ENCODE measurements at regions not wholly inside any gene's neighbourhood (a gene's known extent, or its start where the extent isn't known, plus 50 kb on each side); places are given as distances from the start of the nearest gene placed in this dataset.

- no CpG with 5 or more reads among the region's 1 CpG for WGBS (ENCODE audit: insufficient coverage)
- no peak for ATAC-seq
- Histone ChIP-seq H3K4me3 (ENCODE audit: low read length) (no peak overlapping the region), H3K9me3 (ENCODE audit: control insufficient read depth, insufficient read depth, low read length) (no peaks in the 10 kb centered on the region), H3K4me1 (ENCODE audit: control insufficient read depth, insufficient read depth, low read length) (no peaks in the 10 kb centered on the region), H3K27me3 (ENCODE audit: control insufficient read depth, insufficient read depth, low read length) (no peaks in the 10 kb centered on the region), H3K36me3 (ENCODE audit: control insufficient read depth, insufficient read depth, low read length) (no peaks in the 10 kb centered on the region), H3K27ac (ENCODE audit: low read length) (no peak overlapping the region)
- peaks cover 0 to 5% of the 10 kb centered on the region in 2 donors for H3K27me3 Mint-ChIP-seq (ENCODE audit: low read depth in 2 of 2)
- no peak overlapping the region for H3K4me3 Mint-ChIP-seq
- no peaks in the 10 kb centered on the region for H3K36me3 Mint-ChIP-seq
- H3K9me3 Mint-ChIP-seq = peaks cover 0 to 2% of the 10 kb centered on the region in 2 donors
- no peak for DNase-seq
- H3K27ac Mint-ChIP-seq = no peak overlapping the region
- H3K4me1 Mint-ChIP-seq = no peaks in the 10 kb centered on the region
- no peak for TF ChIP-seq CTCF (IDR thresholded peaks at IDR 0.05)
- intact Hi-C loops (cut with micrococcal nuclease) = no loop called here
Measured at GRCh38 chr20:41923624-41924023, 305.4 kb upstream of the CHD6 start.

- no peak for DNase-seq
- Histone ChIP-seq H3K27ac (ENCODE audit: low read length) (no peak overlapping the region), H3K4me3 (ENCODE audit: low read length) (no peak overlapping the region), H3K36me3 (ENCODE audit: control insufficient read depth, insufficient read depth, low read length) (no peaks in the 10 kb centered on the region), H3K27me3 (ENCODE audit: control insufficient read depth, insufficient read depth, low read length) (no peaks in the 10 kb centered on the region), H3K4me1 (ENCODE audit: control insufficient read depth, insufficient read depth, low read length) (no peaks in the 10 kb centered on the region), H3K9me3 (ENCODE audit: control insufficient read depth, insufficient read depth, low read length) (peaks cover 3% of the 10 kb centered on the region)
- no peaks in the 10 kb centered on the region for H3K4me1 Mint-ChIP-seq
- no peak overlapping the region for H3K4me3 Mint-ChIP-seq
- no peak overlapping the region for H3K27ac Mint-ChIP-seq
- peaks cover 4 to 7% of the 10 kb centered on the region in 2 donors for H3K9me3 Mint-ChIP-seq
- no peak for ATAC-seq
- H3K36me3 Mint-ChIP-seq = no peaks in the 10 kb centered on the region
- peaks cover 3 to 5% of the 10 kb centered on the region in 2 donors for H3K27me3 Mint-ChIP-seq (ENCODE audit: low read depth in 2 of 2)
- intact Hi-C loops (cut with micrococcal nuclease) = no loop called here
- TF ChIP-seq CTCF (IDR thresholded peaks at IDR 0.05) = no peak
Measured at GRCh38 chr20:41913146-41913545, 295.0 kb upstream of the CHD6 start.

- Mint-ChIP-seq H3K9me3 (peaks cover 2 to 3% of the 10 kb centered on the region in 2 donors), H3K27me3 (ENCODE audit: low read depth in 2 of 2) (peaks cover 0 to 3% of the 10 kb centered on the region in 2 donors), H3K27ac (no peak overlapping the region), H3K4me3 (no peak overlapping the region), H3K4me1 (no peaks in the 10 kb centered on the region), H3K36me3 (no peaks in the 10 kb centered on the region)
- Histone ChIP-seq H3K36me3 (ENCODE audit: control insufficient read depth, insufficient read depth, low read length) (no peaks in the 10 kb centered on the region), H3K27me3 (ENCODE audit: control insufficient read depth, insufficient read depth, low read length) (no peaks in the 10 kb centered on the region), H3K4me1 (ENCODE audit: control insufficient read depth, insufficient read depth, low read length) (no peaks in the 10 kb centered on the region), H3K27ac (ENCODE audit: low read length) (no peak overlapping the region), H3K4me3 (ENCODE audit: low read length) (no peak overlapping the region), H3K9me3 (ENCODE audit: control insufficient read depth, insufficient read depth, low read length) (no peaks in the 10 kb centered on the region)
- WGBS (ENCODE audit: insufficient coverage) = 60% methylated on average over 1 of the region's 1 CpG
- no peak for DNase-seq
- no peak for TF ChIP-seq CTCF (IDR thresholded peaks at IDR 0.05)
- intact Hi-C loops (cut with micrococcal nuclease) = no loop called here
- no peak for ATAC-seq
Measured at GRCh38 chr20:41910558-41910957, 292.4 kb upstream of the CHD6 start.

- Histone ChIP-seq H3K4me1 (ENCODE audit: control insufficient read depth, insufficient read depth, low read length) (no peaks in the 10 kb centered on the region), H3K27ac (ENCODE audit: low read length) (no peak overlapping the region), H3K36me3 (ENCODE audit: control insufficient read depth, insufficient read depth, low read length) (no peaks in the 10 kb centered on the region), H3K27me3 (ENCODE audit: control insufficient read depth, insufficient read depth, low read length) (no peaks in the 10 kb centered on the region), H3K9me3 (ENCODE audit: control insufficient read depth, insufficient read depth, low read length) (no peaks in the 10 kb centered on the region), H3K4me3 (ENCODE audit: low read length) (no peak overlapping the region)
- ATAC-seq (no peak), DNase-seq (no peak)
- no peak for TF ChIP-seq CTCF (IDR thresholded peaks at IDR 0.05)
- Mint-ChIP-seq H3K27ac (no peak overlapping the region), H3K36me3 (no peaks in the 10 kb centered on the region), H3K4me1 (no peaks in the 10 kb centered on the region), H3K4me3 (no peak overlapping the region), H3K9me3 (no peaks in the 10 kb centered on the region), H3K27me3 (ENCODE audit: low read depth in 2 of 2) (no peaks in the 10 kb centered on the region)
- intact Hi-C loops (cut with micrococcal nuclease) = no loop called here
- WGBS (ENCODE audit: insufficient coverage) = 92% methylated on average over 4 of the region's 4 CpGs
Measured at GRCh38 chr20:41905199-41905598, 287.0 kb upstream of the CHD6 start.

Measured in natural killer cell (primary cell).